Caco-2 (cell line): ENCODE measurements at regions not wholly inside any gene's neighbourhood (a gene's known extent, or its start where the extent isn't known, plus 50 kb on each side); places are given as distances from the start of the nearest gene placed in this dataset.

Experiments used
- BruUV-seq: library from RNA; stranded (reverse); fragments of 400-500 nt; replicated peaks from 2 replicates; lab custom pipeline; 2021; lab: Mats Ljungman, UMichigan
- CTCF ChIA-PET: fragments of 300-600 bp; sonication (Branson Sonifier 250); formaldehyde crosslinking; loops from one replicate; lab custom pipeline; 2022; ENCODE audit warnings: antibody characterized with exemption; lab: Charles Lee
- POLR2A ChIA-PET: fragments of 300-600 bp; sonication (Branson Sonifier 250); formaldehyde crosslinking; loops from one replicate; lab custom pipeline; 2022; ENCODE audit warnings: antibody characterized with exemption; lab: Charles Lee
- DNase-seq, 2 experiments: peaks; one replicate each; pipeline versions ENCODE4 v3.0.0 to v3.0.0-alpha.2; 2020 to 2022
- H3K27me3 ChIP-seq: replicated peaks from 2 replicates; pipeline ENCODE4 v1.6.0; 2011; ENCODE audit warnings: low read length; ENCODE audit not compliant: control insufficient read depth, insufficient read depth
- H3K36me3 ChIP-seq: 2 replicates; pipeline ENCODE4 v1.5.1; 2011; ENCODE audit warnings: low read length; ENCODE audit not compliant: control insufficient read depth, insufficient read depth
- H3K4me1 ChIP-seq: fragments of 250-450 bp; sonication (Bioruptor Pico); 2 replicates; pipeline ENCODE4 v1.5.1; 2020; ENCODE audit warnings: mild to moderate bottlenecking
- H3K4me3 ChIP-seq: 2 replicates; pipeline ENCODE4 v1.5.1; 2011; ENCODE audit warnings: low read depth, mild to moderate bottlenecking, control low read depth, low read length
- H3K9me3 ChIP-seq: fragments of 250-450 bp; sonication (Bioruptor Pico); 2 replicates; pipeline ENCODE4 v1.5.1; 2020; ENCODE audit warnings: mild to moderate bottlenecking, moderate library complexity
- H3K27ac Mint-ChIP-seq: one replicate; pipeline ENCODE4 v1.8.0; 2022; ENCODE audit warnings: mixed read lengths; ENCODE audit not compliant: unreplicated experiment
- H3K27me3 Mint-ChIP-seq: one replicate; pipeline ENCODE4 v1.8.0; 2022; ENCODE audit warnings: mixed read lengths; ENCODE audit not compliant: insufficient read depth, unreplicated experiment
- H3K36me3 Mint-ChIP-seq: one replicate; pipeline ENCODE4 v1.8.0; 2022; ENCODE audit warnings: mild to moderate bottlenecking, mixed read lengths; ENCODE audit not compliant: insufficient read depth, unreplicated experiment
- H3K4me1 Mint-ChIP-seq: one replicate; pipeline ENCODE4 v1.8.0; 2022; ENCODE audit warnings: low read depth, mixed read lengths; ENCODE audit not compliant: unreplicated experiment
- H3K4me3 Mint-ChIP-seq: one replicate; pipeline ENCODE4 v1.8.0; 2022; ENCODE audit warnings: mild to moderate bottlenecking, moderate library complexity, mixed read lengths; ENCODE audit not compliant: unreplicated experiment
- H3K9me3 Mint-ChIP-seq: one replicate; pipeline ENCODE4 v1.8.0; 2022; ENCODE audit warnings: mixed read lengths; ENCODE audit not compliant: unreplicated experiment
- CTCF ChIP-seq, 2 experiments: fragments of 200-600 bp in 1 of 2; IDR thresholded peaks; 1 replicate in 1 of 2; 2 replicates in 1 of 2; pipeline versions ENCODE4 v1.5.1 to v1.8.0; 2011 to 2022; ENCODE audit warnings: antibody characterized with exemption in 1 of 2, control low read depth in 1 of 2, inconsistent platforms in 1 of 2, low read depth in 1 of 2, low read length in 1 of 2, mild to moderate bottlenecking in 1 of 2, moderate library complexity in 1 of 2; ENCODE audit not compliant: insufficient read depth in 1 of 2, severe bottlenecking in 1 of 2, unreplicated experiment in 1 of 2
- intact Hi-C: fragments of 100-400 bp; cut with micrococcal nuclease; formaldehyde crosslinking; loops from one replicate; pipeline ENCODE4 v1.10.0; 2022; ENCODE audit not compliant: unreplicated experiment

- POLR2A ChIA-PET, result no interaction called here
- Mint-ChIP-seq H3K4me3 (peak overlapping the region; percentile 29), H3K9me3 (peaks cover 12% of the 10 kb centered on the region), H3K36me3 (peaks cover 6% of the 10 kb centered on the region), H3K27me3 (no peaks in the 10 kb centered on the region), H3K27ac (peak overlapping the region; percentile 79), H3K4me1 (peaks cover 34% of the 10 kb centered on the region)
- Histone ChIP-seq H3K4me3 (no peak overlapping the region), H3K9me3 (no peaks in the 10 kb centered on the region), H3K27me3 (no peaks in the 10 kb centered on the region), H3K4me1 (peaks cover 15% of the 10 kb centered on the region; the same call in 1 of the 2 replicates), H3K36me3 (no peaks in the 10 kb centered on the region)
- peak; percentile 60 to 64 for DNase-seq
- intact Hi-C loops, result no loop called here
- BruUV-seq, result no TSS peak
- TF ChIP-seq CTCF (IDR thresholded peaks at IDR 0.05; ENCODE audit: insufficient read depth in 1 of 2, low read depth in 1 of 2, low read length in 1 of 2, severe bottlenecking in 1 of 2, unreplicated experiment in 1 of 2), result no peak
- CTCF ChIA-PET, result no interaction called here
These were observed 262.6 kb upstream of the DDX18 start for GRCh38 chr2:117551858-117552257.

- POLR2A ChIA-PET, result no interaction called here
These were observed 261.0 kb upstream of the DDX18 start for GRCh38 chr2:117553448-117553847.

GRCh38 chr2:117555965-117556364 lies 258.5 kb upstream of the DDX18 start:
- H3K4me1 Mint-ChIP-seq, result peaks cover 38% of the 10 kb centered on the region
- H3K36me3 ChIP-seq, result no peaks in the 10 kb centered on the region
- no peak for DNase-seq

More at GRCh38 chr2:117553448-117553847, 261.0 kb upstream of the DDX18 start:
- Histone ChIP-seq H3K27me3 (no peaks in the 10 kb centered on the region), H3K4me1 (peaks cover 21% of the 10 kb centered on the region; the same call in 1 of the 2 replicates), H3K9me3 (no peaks in the 10 kb centered on the region), H3K4me3 (no peak overlapping the region), H3K36me3 (no peaks in the 10 kb centered on the region)
- Mint-ChIP-seq H3K36me3 (peaks cover 6% of the 10 kb centered on the region), H3K4me1 (peaks cover 41% of the 10 kb centered on the region), H3K4me3 (no peak overlapping the region), H3K27me3 (no peaks in the 10 kb centered on the region), H3K9me3 (peaks cover 21% of the 10 kb centered on the region), H3K27ac (no peak overlapping the region)
- no peak for TF ChIP-seq CTCF (IDR thresholded peaks at IDR 0.05; ENCODE audit: insufficient read depth in 1 of 2, low read depth in 1 of 2, low read length in 1 of 2, severe bottlenecking in 1 of 2, unreplicated experiment in 1 of 2)
- CTCF ChIA-PET, result no interaction called here
- BruUV-seq, result no TSS peak
- DNase-seq, result no peak
- intact Hi-C loops, result no loop called here

More at GRCh38 chr2:117555965-117556364, 258.5 kb upstream of the DDX18 start:
- H3K27me3 ChIP-seq, result no peaks in the 10 kb centered on the region
- H3K4me1 ChIP-seq, result peaks cover 21% of the 10 kb centered on the region; the same call in 1 of the 2 replicates
- no peaks in the 10 kb centered on the region for H3K9me3 ChIP-seq
- H3K4me3 ChIP-seq, result no peak overlapping the region
- ChIA-PET POLR2A (no interaction called here), CTCF (no interaction called here)
- peaks cover 10% of the 10 kb centered on the region for H3K9me3 Mint-ChIP-seq
- no peak for TF ChIP-seq CTCF (IDR thresholded peaks at IDR 0.05; ENCODE audit: insufficient read depth in 1 of 2, low read depth in 1 of 2, low read length in 1 of 2, severe bottlenecking in 1 of 2, unreplicated experiment in 1 of 2)
- peaks cover 6% of the 10 kb centered on the region for H3K36me3 Mint-ChIP-seq
- intact Hi-C loops, result no loop called here
- no peak overlapping the region for H3K27ac Mint-ChIP-seq
- no peak overlapping the region for H3K4me3 Mint-ChIP-seq
- H3K27me3 Mint-ChIP-seq, result no peaks in the 10 kb centered on the region
- no TSS peak for BruUV-seq
